Fibroblast of skin of right quadriceps (primary cell): ENCODE measurements at regions not wholly inside any gene's neighbourhood (a gene's known extent, or its start where the extent isn't known, plus 50 kb on each side); places are given as distances from the start of the nearest gene placed in this dataset.
A peak's percentile ranks its signal among the peaks of the same experiment; 100 is the strongest.

Experiments used
- DNase-seq: peaks from one replicate; pipeline ENCODE4 v3.0.0-alpha.2; 2013

DNA sequence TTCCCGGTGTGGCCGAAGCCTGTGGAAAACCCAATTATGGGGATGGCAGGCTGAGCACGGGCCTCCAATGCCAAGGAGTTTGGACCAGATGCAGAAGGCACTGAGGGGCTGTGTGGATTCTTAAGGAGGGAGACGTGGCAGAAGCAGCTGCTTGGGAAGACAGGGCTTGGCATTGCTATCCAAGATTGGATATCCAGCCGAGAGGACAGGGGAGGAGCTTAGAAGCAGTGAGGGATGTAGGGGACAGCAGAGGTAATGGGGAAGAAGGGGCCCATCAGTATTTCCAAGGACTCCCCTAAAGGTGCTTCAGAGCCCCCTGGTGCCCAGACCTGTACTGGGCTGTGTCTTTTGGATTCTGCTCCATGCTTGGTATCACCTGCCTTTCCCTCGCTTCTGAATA is 112.8 kb upstream of the TLE3 start:
- DNase-seq, result no peak

GRCh38 chr15:70210076-70210475 is 112.4 kb upstream of the TLE3 start:
- no peak for DNase-seq

DNA sequence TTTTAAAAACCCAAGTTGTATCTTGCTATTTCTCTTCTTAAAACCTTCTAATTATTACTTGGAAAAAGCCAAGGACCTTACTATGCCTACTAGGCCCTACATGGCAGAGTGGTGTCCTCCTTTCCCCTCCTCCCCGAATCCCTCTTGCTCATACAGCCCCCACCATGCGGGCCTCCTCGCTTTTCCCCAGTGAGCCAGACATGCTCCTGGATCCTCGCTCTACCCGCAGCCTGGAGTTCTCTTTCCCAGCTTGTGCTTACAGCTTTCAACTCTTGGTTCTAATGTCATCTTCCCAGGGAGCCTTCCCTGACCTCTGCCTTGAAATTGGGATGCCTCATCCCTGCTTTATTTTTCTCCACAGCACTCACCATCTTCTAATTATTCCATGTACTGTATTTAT is 111.8 kb upstream of the TLE3 start:
- DNase-seq, result no peak

GRCh38 chr15:70208332-70208731 is 110.6 kb upstream of the TLE3 start:
- no peak for DNase-seq

DNA sequence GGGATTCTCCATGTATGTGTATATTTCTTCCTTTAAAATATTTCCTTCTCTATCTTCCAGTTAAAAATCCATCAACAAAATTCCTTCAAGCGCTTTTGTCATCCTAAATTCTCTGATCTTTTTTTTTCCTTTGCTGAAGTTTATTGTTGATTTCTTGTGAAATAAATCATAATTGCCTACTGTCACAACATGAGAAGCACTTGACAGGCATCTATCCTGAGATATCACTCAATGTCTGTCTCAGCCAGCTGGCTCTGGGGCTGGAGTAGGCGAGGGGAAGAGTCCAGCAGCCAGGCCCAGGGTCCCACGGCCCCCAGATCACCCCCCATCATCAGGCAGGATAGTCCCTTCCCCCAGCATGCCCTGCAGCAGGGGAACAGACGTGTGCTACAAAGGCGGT is 109.0 kb upstream of the TLE3 start:
- no peak for DNase-seq

- no peak for DNase-seq
Observed at GRCh38 chr15:70204652-70205051, 106.9 kb upstream of the TLE3 start.

DNA sequence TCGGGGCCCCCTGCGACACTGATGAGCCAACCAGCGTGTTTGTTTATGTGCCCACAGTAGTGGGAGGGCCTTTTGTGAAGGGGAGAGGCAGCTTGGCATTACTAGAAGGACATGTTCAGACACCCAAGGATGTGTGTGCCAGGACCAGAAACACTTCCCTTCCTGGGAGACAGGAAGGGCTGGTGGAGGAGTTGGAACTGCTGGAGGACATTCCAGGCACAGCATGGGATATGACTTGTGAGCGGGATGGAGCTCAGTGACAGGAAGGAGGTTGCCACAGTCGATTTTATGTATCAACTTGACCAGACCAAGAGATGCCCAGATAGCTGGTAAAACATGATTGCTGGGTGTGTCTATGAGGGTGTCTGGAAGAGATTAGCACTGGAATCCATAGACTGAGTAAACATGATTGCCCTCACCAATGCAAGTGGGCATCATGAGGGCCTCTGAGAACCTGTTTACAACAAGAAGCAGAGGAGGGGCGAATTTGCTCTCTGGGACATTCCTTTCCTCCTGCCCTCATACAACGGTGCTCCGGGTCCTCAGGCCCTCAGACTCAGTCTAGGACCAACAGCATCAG is 106.4 kb upstream of the TLE3 start:
- no peak for DNase-seq

- DNase-seq, result peak; percentile 58
Observed at GRCh38 chr15:70202756-70203155, 105.0 kb upstream of the TLE3 start.

- DNase-seq, result no peak
Observed at GRCh38 chr15:70201425-70201775, 103.7 kb upstream of the TLE3 start.

- DNase-seq, result peak; percentile 61
Observed at GRCh38 chr15:70200511-70201424, 103.1 kb upstream of the TLE3 start.

DNA sequence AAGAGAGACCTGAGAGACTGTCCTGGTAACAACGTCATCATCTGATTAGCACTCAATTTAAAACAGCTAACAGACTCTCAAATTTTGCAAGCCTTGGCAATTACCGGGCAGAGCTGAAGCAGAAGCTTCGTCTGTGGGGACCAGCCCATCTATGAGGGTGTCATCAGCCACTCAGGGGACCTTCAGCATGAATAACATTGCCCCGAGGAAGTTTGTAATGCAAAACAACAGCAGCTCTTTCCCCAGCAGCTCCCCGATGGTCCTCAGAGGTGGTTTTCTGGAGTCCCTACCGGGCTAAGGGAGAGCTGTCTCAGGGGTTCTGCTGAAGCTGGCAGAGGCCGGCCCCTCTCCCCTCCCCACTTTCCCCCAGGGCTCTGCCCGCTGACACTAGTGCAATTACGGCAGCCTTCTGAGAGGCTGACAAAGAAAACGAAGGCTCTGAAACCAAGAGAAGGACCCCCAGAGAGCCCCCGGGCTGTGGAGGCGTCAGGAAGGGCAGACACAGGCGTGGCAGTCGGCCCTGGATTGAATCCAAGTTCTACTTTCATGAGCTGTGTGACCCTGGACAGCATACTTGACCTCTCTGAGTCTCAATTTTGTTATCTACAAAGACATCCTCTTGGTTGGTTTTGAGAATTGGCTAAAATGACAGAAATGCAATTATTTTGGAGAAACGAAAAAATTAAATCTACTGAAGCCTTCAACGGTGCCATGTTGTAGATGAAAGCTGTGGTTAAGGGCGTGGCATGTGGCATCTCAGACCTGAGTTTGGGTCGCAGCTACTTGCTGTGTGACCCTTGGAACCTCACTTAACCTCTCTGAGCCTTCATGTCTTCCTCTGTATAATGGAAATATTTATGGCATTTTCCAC is 102.1 kb upstream of the TLE3 start:
- DNase-seq, result no peak

- DNase-seq, result no peak
Observed at GRCh38 chr15:70199124-70199482, 101.4 kb upstream of the TLE3 start.

DNA sequence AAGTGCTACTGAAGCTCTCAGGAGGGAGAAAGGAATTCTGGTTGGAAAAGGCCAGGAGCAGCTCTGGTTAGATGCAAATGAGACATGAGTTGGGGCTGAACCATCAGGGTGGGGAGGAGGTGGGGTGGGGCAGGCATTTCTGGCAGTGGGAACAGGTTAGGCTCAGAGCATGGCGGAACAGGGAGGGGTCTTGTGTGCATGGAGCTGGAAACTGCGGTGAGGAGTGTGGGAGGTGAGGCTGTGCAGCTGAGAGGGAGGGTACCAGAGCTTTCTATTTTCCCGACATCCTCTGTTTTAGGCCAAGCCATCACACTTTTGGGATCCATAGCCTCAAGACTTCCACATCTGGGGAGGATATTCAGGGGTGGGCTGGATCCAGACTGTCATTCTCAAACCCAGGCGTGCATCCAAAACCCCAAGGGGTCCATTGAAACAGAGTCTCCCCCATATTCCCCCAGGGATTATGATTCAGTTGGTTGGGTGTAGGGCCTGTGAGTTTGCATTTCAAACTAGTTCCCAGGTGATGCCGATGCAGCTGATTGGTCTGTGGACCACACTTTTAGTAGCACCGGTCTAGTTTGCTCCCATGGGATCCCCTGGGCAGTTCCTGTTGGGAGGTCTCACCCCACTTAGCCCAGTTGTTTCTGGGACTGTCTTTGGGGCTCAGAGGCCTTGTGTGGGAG is 100.9 kb upstream of the TLE3 start:
- no peak for DNase-seq

- DNase-seq, result no peak
Observed at GRCh38 chr15:70197945-70198361, 100.2 kb upstream of the TLE3 start.

DNA sequence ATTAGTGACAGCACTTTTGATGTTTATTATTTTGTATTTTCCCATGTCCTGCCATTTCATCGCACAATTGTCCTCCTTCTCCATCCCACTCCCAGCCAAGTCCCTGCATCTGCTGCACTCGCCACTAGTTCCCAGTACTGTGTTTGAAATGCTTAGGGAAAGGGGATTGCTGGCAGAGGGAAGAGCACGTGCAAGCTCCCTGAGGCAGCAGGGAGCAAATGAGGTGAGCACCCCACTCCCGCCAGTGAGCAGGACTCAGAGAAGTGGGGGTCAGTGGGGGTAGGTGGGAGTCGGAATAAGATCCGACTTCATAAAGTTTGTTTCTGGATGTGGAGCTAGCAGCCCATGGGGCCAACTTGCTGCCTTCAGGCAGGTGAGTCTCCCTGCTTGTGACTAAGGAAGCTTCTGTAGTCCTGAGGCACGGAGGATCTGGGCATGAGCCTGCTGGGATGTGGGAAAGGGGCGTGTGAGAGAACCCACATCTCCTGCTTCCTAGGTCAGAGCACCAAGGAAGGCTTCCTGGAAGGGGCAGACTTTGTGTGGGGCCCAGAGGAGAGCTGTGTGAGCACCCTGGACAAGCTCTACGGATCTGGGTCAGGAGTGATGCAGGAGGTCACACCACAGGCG is 99.7 kb upstream of the TLE3 start:
- no peak for DNase-seq

DNA sequence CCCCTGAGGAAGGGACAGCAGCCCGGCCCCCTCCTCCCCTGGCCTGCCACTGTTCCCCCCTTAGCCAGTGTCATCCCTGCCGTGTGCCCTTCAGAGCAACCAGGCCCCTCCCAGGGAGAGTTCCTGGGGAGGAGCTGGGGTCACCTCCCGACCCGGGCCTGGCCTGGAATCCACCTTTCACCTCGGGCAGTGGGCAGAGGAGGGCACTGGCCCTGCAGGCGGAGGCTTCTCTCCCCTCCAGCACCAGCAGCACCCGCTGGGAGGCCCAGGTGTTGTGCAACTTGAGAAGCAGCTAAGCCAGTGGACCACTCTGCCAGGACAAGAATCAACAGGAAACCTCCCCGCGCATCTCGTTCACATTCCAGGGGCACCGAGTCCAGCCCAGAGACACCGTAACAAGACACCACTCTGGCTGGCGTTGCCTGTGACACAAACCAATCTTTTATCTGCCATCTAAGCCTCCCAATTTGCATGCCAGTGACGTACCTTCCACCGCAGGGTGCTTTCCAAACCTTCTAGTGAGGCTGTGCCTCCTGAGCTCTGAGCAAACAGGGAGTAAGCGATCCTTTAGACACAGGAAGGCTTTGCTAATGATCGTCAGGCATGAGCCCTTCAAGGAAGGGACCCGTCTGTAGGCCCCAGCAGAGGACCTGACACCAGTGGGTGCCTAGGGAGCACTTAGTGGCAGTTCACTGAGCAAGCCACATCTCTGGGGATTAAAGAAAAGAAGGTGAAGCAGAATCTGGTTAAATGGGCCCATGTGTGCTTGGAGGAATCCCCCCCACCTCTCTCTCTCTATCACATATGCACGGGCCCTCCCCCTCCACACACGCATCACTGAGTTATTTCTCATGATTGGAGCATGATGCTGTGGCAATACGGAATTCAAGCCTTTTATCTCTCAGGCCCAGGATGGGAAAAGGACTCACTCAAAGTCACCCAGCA is 98.9 kb upstream of the TLE3 start:
- DNase-seq, result peak; percentile 85

DNA sequence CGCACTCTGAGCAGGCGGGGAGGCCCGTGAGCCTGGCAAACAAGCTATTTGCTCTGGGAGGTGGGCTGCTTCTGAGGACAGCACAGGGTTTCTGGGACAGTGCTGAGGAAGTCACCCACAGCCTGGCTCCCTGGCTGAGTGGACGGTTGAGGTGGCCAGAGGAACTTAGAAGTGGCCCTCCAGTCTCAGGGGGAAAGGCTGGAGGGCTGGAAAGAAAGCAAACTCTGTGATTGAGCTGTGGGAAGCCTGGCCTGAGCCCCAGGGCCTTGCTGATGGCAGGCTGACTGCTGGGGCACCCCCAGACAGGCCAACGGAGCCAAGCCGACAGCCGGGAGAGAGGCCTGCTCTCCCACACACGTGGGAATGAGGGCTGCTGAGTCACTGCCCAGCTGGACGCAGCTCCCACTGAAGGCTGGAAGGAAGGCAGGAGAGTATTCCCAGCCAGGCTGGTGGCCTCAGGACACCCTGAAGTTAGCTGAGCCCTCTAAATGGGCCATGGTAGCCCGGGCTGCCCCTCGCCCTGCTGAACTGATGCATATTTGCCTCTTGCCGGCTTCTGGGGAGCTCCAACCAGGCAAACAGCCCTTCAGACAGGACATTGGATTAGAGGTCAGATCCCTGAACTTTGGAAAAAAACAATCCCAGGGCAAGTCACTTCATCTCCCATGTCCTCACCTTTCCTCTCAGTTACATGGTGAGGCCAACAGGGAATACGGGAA is 98.0 kb upstream of the TLE3 start:
- peak; percentile 68 for DNase-seq

- no peak for DNase-seq
Observed at GRCh38 chr15:70195171-70195570, 97.5 kb upstream of the TLE3 start.

GRCh38 chr15:70194266-70194665 is 96.5 kb upstream of the TLE3 start:
- no peak for DNase-seq

- no peak for DNase-seq
Observed at GRCh38 chr15:70193734-70194133, 96.0 kb upstream of the TLE3 start.

- no peak for DNase-seq
Observed at GRCh38 chr15:70192490-70192889, 94.8 kb upstream of the TLE3 start.
